GM18868 (cell line): ENCODE measurements at regions not wholly inside any gene's neighbourhood (a gene's known extent, or its start where the extent isn't known, plus 50 kb on each side); places are given as distances from the start of the nearest gene placed in this dataset.
A peak's percentile ranks its signal among the peaks of the same experiment; 100 is the strongest.

Experiments
- ATAC-seq: cut with Tn5 transposase; IDR thresholded peaks from one replicate; pipeline ENCODE4 v1.9.1; 2021; ENCODE audit warnings: mild to moderate bottlenecking, moderate library complexity; ENCODE audit not compliant: unreplicated experiment

- ATAC-seq = no peak
Measured at GRCh38 chr10:4669585-4669984, 156.4 kb upstream of the AKR1E2 start.

- ATAC-seq = peak; percentile 98
Measured at GRCh38 chr10:4663162-4663992, 162.6 kb upstream of the AKR1E2 start.

GRCh38 chr10:4662576-4663161, 163.3 kb upstream of the AKR1E2 start:
- no peak for ATAC-seq

- ATAC-seq = no peak
Measured at GRCh38 chr10:4661511-4662255, 164.3 kb upstream of the AKR1E2 start.

- no peak for ATAC-seq
Measured at GRCh38 chr10:4658777-4659176, 167.2 kb upstream of the AKR1E2 start.

GRCh38 chr10:4656576-4657194, 169.3 kb upstream of the AKR1E2 start:
- no peak for ATAC-seq

- ATAC-seq = no peak
Measured at GRCh38 chr10:4655879-4656278, 170.1 kb upstream of the AKR1E2 start.

GRCh38 chr10:4655406-4655805, 170.6 kb upstream of the AKR1E2 start:
- ATAC-seq = no peak

GRCh38 chr10:4654496-4654895, 171.5 kb upstream of the AKR1E2 start:
- ATAC-seq = no peak

- ATAC-seq = no peak
Measured at GRCh38 chr10:4653160-4653559, 172.8 kb upstream of the AKR1E2 start.

- ATAC-seq = peak; percentile 74
Measured at GRCh38 chr10:4652111-4653010, 173.6 kb upstream of the AKR1E2 start.

GRCh38 chr10:4651404-4652037, 174.5 kb upstream of the AKR1E2 start:
- ATAC-seq = peak; percentile 71

- ATAC-seq = no peak
Measured at GRCh38 chr10:4650582-4650981, 175.4 kb upstream of the AKR1E2 start.

GRCh38 chr10:4649886-4650508, 176.0 kb upstream of the AKR1E2 start:
- ATAC-seq = no peak

- ATAC-seq = no peak
Measured at GRCh38 chr10:4649471-4649870, 176.5 kb upstream of the AKR1E2 start.

GRCh38 chr10:4648999-4649398, 177.0 kb upstream of the AKR1E2 start:
- ATAC-seq = no peak

- no peak for ATAC-seq
Measured at GRCh38 chr10:4647109-4647785, 178.8 kb upstream of the AKR1E2 start.

GRCh38 chr10:4646547-4646946, 179.5 kb upstream of the AKR1E2 start:
- ATAC-seq = no peak

- no peak for ATAC-seq
Measured at GRCh38 chr10:4645836-4646235, 180.2 kb upstream of the AKR1E2 start.
